WTC11 (cell line): ENCODE measurements at regions not wholly inside any gene's neighbourhood (a gene's known extent, or its start where the extent isn't known, plus 50 kb on each side); places are given as distances from the start of the nearest gene placed in this dataset.

Experiments
- ATF2 ChIP-seq: sonication (generic); formaldehyde crosslinking; IDR thresholded peaks from 2 replicates; pipeline ENCODE4 v1.8.1; 2022; ENCODE audit warnings: low read depth, missing genetic modification reagents, borderline replicate concordance
- CREB1 ChIP-seq: sonication (generic); formaldehyde crosslinking; IDR thresholded peaks from 2 replicates; pipeline ENCODE4 v1.8.0; 2023; ENCODE audit warnings: mild to moderate bottlenecking, missing genetic modification reagents
- CTCF ChIP-seq: fragments of 200-600 bp; IDR thresholded peaks from 2 replicates; pipeline ENCODE4 v1.8.0; 2022; ENCODE audit warnings: antibody characterized with exemption
- ETV6 ChIP-seq: sonication (generic); formaldehyde crosslinking; IDR thresholded peaks from 2 replicates; pipeline ENCODE4 v1.8.1; 2022; ENCODE audit warnings: mild to moderate bottlenecking, missing genetic modification reagents
- MYBL2 ChIP-seq: sonication (generic); formaldehyde crosslinking; IDR thresholded peaks from 2 replicates; pipeline ENCODE4 v1.8.1; 2023; ENCODE audit warnings: mild to moderate bottlenecking, moderate library complexity, missing genetic modification reagents
- NR2C2 ChIP-seq: sonication (generic); formaldehyde crosslinking; IDR thresholded peaks from 2 replicates; pipeline ENCODE4 v1.8.0; 2022; ENCODE audit warnings: mild to moderate bottlenecking, missing genetic modification reagents

DNA sequence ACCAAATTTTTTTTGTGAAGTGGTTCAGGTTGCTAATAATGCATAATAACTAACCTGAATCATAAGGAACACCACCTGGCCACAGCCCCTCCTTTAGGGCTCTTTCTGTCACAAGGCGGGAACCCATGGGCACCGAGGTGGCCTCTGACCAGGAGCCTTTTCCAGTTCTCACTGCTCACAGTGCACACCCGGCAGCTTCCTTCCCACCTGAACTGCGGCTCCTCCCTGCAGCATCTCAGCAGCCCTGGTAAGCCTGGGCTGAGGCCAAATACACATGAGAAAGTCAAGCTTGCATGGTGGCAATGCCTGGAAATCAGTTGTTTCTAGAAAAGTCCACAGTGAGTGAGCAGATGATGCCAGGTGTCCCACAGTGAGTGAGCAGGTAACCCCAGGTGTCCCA is 77.6 kb upstream of the SNTG2 start:
- TF ChIP-seq MYBL2 (CRISPR knock-in tag): no peak
- no peak for TF ChIP-seq ATF2 (CRISPR knock-in tag)
- TF ChIP-seq CTCF: no peak
- no peak for TF ChIP-seq NR2C2 (CRISPR knock-in tag)
- no peak for TF ChIP-seq CREB1 (CRISPR knock-in tag)
- no peak for TF ChIP-seq ETV6
